Heart right ventricle (tissue), 16 donors: ENCODE measurements at regions not wholly inside any gene's neighbourhood (a gene's known extent, or its start where the extent isn't known, plus 50 kb on each side); places are given as distances from the start of the nearest gene placed in this dataset.

ENCODE experiments used
- ATAC-seq, 8 donors: fragments of 200-7000 bp; cut with Tn5 transposase; one replicate each; pipeline ENCODE4 v1.9.1; 2020; ENCODE audit warnings: mild to moderate bottlenecking in 8 of 8, moderate library complexity in 8 of 8, moderate number of reproducible peaks in 1 of 8
- DNase-seq, 2 donors: peaks; one replicate each; pipeline ENCODE4 v3.0.0-alpha.2; 2020
- H3K27ac ChIP-seq, 10 donors: fragments of 200-600 bp; sonication (generic) in 2 of 10; one replicate each; pipeline versions ENCODE4 v1.5.0 to v1.8.0; 2020 to 2022; ENCODE audit warnings: mild to moderate bottlenecking in 3 of 10
- H3K27me3 ChIP-seq, 7 donors: fragments of 200-600 bp; one replicate each; pipeline ENCODE4 v1.8.0; 2021 to 2022; ENCODE audit warnings: mild to moderate bottlenecking in 2 of 7
- H3K36me3 ChIP-seq, 9 donors: fragments of 200-600 bp; sonication (generic) in 1 of 9; one replicate each; pipeline versions ENCODE4 v1.5.0 to v1.8.0; 2020 to 2022; ENCODE audit warnings: mild to moderate bottlenecking in 2 of 9
- H3K4me1 ChIP-seq, 9 donors: fragments of 200-600 bp; sonication (generic) in 1 of 9; one replicate each; pipeline versions ENCODE4 v1.5.0 to v1.8.0; 2020 to 2022; ENCODE audit warnings: mild to moderate bottlenecking in 4 of 9
- H3K4me3 ChIP-seq, 10 donors: fragments of 200-600 bp; sonication (generic) in 2 of 10; one replicate each; pipeline versions ENCODE4 v1.5.0 to v1.8.0; 2020 to 2022; ENCODE audit warnings: mild to moderate bottlenecking in 7 of 10, moderate library complexity in 2 of 10
- H3K9me3 ChIP-seq, 11 donors: fragments of 200-600 bp in 10 of 11; sonication (generic) in 2 of 11; one replicate each; pipeline versions ENCODE4 v1.5.0 to v1.8.0; 2013 to 2022; ENCODE audit warnings: mild to moderate bottlenecking in 2 of 11, control low read depth in 1 of 11, moderate library complexity in 1 of 11
- WGBS, 2 donors: extraction: QIAGEN DNeasy Blood & Tissue Kit; methylation state at CpG; one replicate each; pipeline ENCODE4 v1.1.7; 2013; ENCODE audit warnings: inconsistent platforms in 1 of 2; 5-methylcytosine and 5-hydroxymethylcytosine counted together
- intact Hi-C, 10 donors: fragments of 100-400 bp; cut with DNase I; formaldehyde crosslinking; loops; one replicate each; pipeline versions ENCODE4 v1.11.1 to v1.14.2; 2022
- TF ChIP-seq, protein P1 (sequence below), 9 donors: fragments of 200-600 bp; sonication (generic) in 2 of 9; IDR thresholded peaks; one replicate each; pipeline versions ENCODE4 v1.5.0 to v1.8.0; 2021 to 2022; ENCODE audit warnings: antibody characterized with exemption in 9 of 9, mild to moderate bottlenecking in 5 of 9, moderate library complexity in 1 of 9
- donor health status: Arrhythmogenic right ventricular cardiomyopathy.
- donor health status: ischemic (EF 13 %, LVEDD 7.1; RV severe dilation, severe dysfunction).
- donor health status: healthy with polysubstance abuse.
- donor health status: DM: no; HTN: yes; CAD: no.
- donor health status: DM: no; HTN: no; CAD: no.
- donor health status: ischemic (EF 25% LVEDD 6.9; RV normal size, moderate dysfunction).
- donor health status: ischemic (EF 25% LVEDD 5.7; RV mildly dilated, moderate dysfunction).
- donor health status: healthy.
- donor health status: DM: yes; HTN: yes; CAD: no.
- donor health status: Ischemic cardiomyopathy.
- donor health status: ischemic (EF 35%, LVEDD 5.7; RV mildly dilated, moderate dysfunction).
- donor health status: nonischemic (EF 11% LVEDD 7.7; RV severe dilation, severe dysfunction).
- donor health status: DM: yes; HTN: yes; CAD: no.
- donor health status: PGD.
- donor health status: ischemic (EF 29% LVEDD 5.4; RV normal size, mild dysfunction).
- donor health status: nonischemic (EF 23%, LVEDD 6.1; RV moderate dilation, normal function).

DNA sequence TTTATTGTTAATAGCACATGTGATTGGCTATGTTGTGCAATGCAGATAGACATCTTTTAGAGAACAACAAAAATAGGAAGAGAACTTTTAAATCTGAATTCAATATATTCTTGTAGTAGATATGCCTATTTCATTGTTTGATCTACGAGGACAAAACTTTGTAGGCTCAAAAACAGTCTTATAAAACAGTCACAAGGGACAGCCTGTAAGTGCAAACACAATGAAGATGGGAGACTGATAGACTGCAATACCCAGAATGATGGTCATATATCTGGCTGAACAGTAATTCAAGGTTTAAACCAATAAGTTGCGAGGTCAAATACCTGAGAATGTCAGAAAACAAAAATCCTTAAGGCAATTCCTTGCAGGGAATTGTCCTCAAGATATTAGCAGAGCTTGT lies 1342.9 kb upstream of the ADGRB3 start:
- TF ChIP-seq, protein P1, sequence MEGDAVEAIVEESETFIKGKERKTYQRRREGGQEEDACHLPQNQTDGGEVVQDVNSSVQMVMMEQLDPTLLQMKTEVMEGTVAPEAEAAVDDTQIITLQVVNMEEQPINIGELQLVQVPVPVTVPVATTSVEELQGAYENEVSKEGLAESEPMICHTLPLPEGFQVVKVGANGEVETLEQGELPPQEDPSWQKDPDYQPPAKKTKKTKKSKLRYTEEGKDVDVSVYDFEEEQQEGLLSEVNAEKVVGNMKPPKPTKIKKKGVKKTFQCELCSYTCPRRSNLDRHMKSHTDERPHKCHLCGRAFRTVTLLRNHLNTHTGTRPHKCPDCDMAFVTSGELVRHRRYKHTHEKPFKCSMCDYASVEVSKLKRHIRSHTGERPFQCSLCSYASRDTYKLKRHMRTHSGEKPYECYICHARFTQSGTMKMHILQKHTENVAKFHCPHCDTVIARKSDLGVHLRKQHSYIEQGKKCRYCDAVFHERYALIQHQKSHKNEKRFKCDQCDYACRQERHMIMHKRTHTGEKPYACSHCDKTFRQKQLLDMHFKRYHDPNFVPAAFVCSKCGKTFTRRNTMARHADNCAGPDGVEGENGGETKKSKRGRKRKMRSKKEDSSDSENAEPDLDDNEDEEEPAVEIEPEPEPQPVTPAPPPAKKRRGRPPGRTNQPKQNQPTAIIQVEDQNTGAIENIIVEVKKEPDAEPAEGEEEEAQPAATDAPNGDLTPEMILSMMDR (IDR thresholded peaks at IDR 0.05), result no peak
- H3K9me3 ChIP-seq, result peaks cover 0 to 54% (median 5%) of the 10 kb centered on the region in 11 donors
- ATAC-seq, result no peak
- no peak overlapping the region for H3K27ac ChIP-seq
- no peaks in the 10 kb centered on the region for H3K27me3 ChIP-seq
- H3K4me3 ChIP-seq, result no peak overlapping the region
- no peaks in the 10 kb centered on the region for H3K36me3 ChIP-seq
- no peaks in the 10 kb centered on the region for H3K4me1 ChIP-seq
- intact Hi-C loops, result no loop called here
- no peak for DNase-seq
- WGBS, 2 donors, result 64 to 71% methylated on average over 2 of the region's 2 CpGs

- H3K27ac ChIP-seq, result no peak overlapping the region
- H3K4me1 ChIP-seq, result no peaks in the 10 kb centered on the region
- TF ChIP-seq, protein P1 (IDR thresholded peaks at IDR 0.05), result no peak
- no peak for ATAC-seq
- no peaks in the 10 kb centered on the region for H3K36me3 ChIP-seq
- H3K4me3 ChIP-seq, result no peak overlapping the region
- no peak for DNase-seq
- peaks cover 0 to 39% (median 5%) of the 10 kb centered on the region in 11 donors for H3K9me3 ChIP-seq
- intact Hi-C loops, result no loop called here
- no peaks in the 10 kb centered on the region for H3K27me3 ChIP-seq
These were observed 1347.5 kb upstream of the ADGRB3 start for GRCh38 chr6:67287566-67287965.

GRCh38 chr6:67285770-67286495 lies 1349.1 kb upstream of the ADGRB3 start:
- no peaks in the 10 kb centered on the region for H3K27me3 ChIP-seq
- DNase-seq (no peak), ATAC-seq (no peak)
- H3K4me1 ChIP-seq, result no peaks in the 10 kb centered on the region
- H3K27ac ChIP-seq, result no peak overlapping the region
- H3K36me3 ChIP-seq, result no peaks in the 10 kb centered on the region
- peaks cover 0 to 36% (median 5%) of the 10 kb centered on the region in 11 donors for H3K9me3 ChIP-seq
- TF ChIP-seq, protein P1 (IDR thresholded peaks at IDR 0.05), result no peak
- H3K4me3 ChIP-seq, result no peak overlapping the region
- intact Hi-C loops, result no loop called here

DNA sequence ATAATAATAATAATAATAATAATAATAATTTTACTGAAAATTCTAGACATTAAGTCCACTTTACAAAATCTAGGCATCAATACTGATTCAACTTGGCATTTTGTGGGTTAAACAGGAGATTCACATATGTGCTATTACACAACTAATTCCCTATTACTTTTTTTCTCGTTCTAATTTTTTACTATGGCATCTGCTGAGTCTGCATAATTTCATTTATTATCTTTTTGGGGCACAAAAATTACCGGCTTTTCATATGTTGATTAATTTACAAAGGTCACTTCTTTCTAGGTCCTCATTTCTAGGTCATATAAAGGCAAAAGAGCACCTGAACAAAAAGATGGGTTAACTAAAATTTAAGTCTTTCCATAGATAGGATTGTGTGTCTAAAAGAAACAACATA lies 1357.8 kb upstream of the ADGRB3 start:
- WGBS, 2 donors, result 65 to 68% methylated on average over 2 of the region's 2 CpGs
- Histone ChIP-seq H3K9me3 (no peaks in the 10 kb centered on the region), H3K4me1 (no peaks in the 10 kb centered on the region), H3K36me3 (no peaks in the 10 kb centered on the region), H3K4me3 (no peak overlapping the region), H3K27ac (no peak overlapping the region), H3K27me3 (no peaks in the 10 kb centered on the region)
- ATAC-seq (no peak), DNase-seq (no peak)
- TF ChIP-seq, protein P1 (IDR thresholded peaks at IDR 0.05), result no peak
- intact Hi-C loops, result no loop called here
